Endothelial cell (in vitro differentiated cells): ENCODE measurements at regions not wholly inside any gene's neighbourhood (a gene's known extent, or its start where the extent isn't known, plus 50 kb on each side); places are given as distances from the start of the nearest gene placed in this dataset.

Source experiments
- DNase-seq: peaks from one replicate; pipeline ENCODE4 v3.0.0; 2021; ENCODE audit warnings: low spot score
- H3K27ac Mint-ChIP-seq: one replicate; pipeline ENCODE4 v1.8.0; 2021; ENCODE audit warnings: mixed read lengths, inconsistent platforms; ENCODE audit not compliant: unreplicated experiment
- H3K27me3 Mint-ChIP-seq: one replicate; pipeline ENCODE4 v1.8.0; 2021; ENCODE audit warnings: mild to moderate bottlenecking, moderate library complexity, mixed read lengths, inconsistent platforms; ENCODE audit not compliant: unreplicated experiment
- H3K36me3 Mint-ChIP-seq: one replicate; pipeline ENCODE4 v1.8.0; 2021; ENCODE audit warnings: mild to moderate bottlenecking, low read depth, mixed read lengths, inconsistent platforms; ENCODE audit not compliant: unreplicated experiment
- H3K4me1 Mint-ChIP-seq: one replicate; pipeline ENCODE4 v1.8.0; 2021; ENCODE audit warnings: mild to moderate bottlenecking, mixed read lengths, inconsistent platforms; ENCODE audit not compliant: unreplicated experiment
- H3K4me3 Mint-ChIP-seq: one replicate; pipeline ENCODE4 v1.8.0; 2021; ENCODE audit warnings: mild to moderate bottlenecking, mixed read lengths, inconsistent platforms; ENCODE audit not compliant: unreplicated experiment
- H3K9me3 Mint-ChIP-seq: one replicate; pipeline ENCODE4 v1.8.0; 2021; ENCODE audit warnings: mixed read lengths, inconsistent platforms; ENCODE audit not compliant: unreplicated experiment
- CTCF ChIP-seq: fragments of 200-600 bp; sonication (generic); IDR thresholded peaks from one replicate; pipeline ENCODE4 v1.5.0; 2021; ENCODE audit warnings: antibody characterized with exemption; ENCODE audit not compliant: unreplicated experiment

- Mint-ChIP-seq H3K4me1 (no peaks in the 10 kb centered on the region), H3K36me3 (no peaks in the 10 kb centered on the region), H3K27me3 (no peaks in the 10 kb centered on the region), H3K9me3 (no peaks in the 10 kb centered on the region), H3K27ac (no peak overlapping the region), H3K4me3 (no peak overlapping the region)
- no peak for TF ChIP-seq CTCF
- no peak for DNase-seq
Measured at GRCh38 chr3:116566478-116566960, 121.2 kb upstream of the LSAMP start.

GRCh38 chr3:116569611-116570010 is 124.3 kb upstream of the LSAMP start:
- TF ChIP-seq CTCF, result no peak
- no peaks in the 10 kb centered on the region for H3K36me3 Mint-ChIP-seq

GRCh38 chr3:116579840-116580239 is 129.7 kb upstream of the TUSC7 start:
- Mint-ChIP-seq H3K36me3 (no peaks in the 10 kb centered on the region), H3K27me3 (no peaks in the 10 kb centered on the region), H3K4me1 (no peaks in the 10 kb centered on the region), H3K9me3 (no peaks in the 10 kb centered on the region), H3K27ac (no peak overlapping the region), H3K4me3 (no peak overlapping the region)
- TF ChIP-seq CTCF, result no peak
- peak; percentile 21 for DNase-seq

More at GRCh38 chr3:116569611-116570010, 124.3 kb upstream of the LSAMP start:
- no peaks in the 10 kb centered on the region for H3K27me3 Mint-ChIP-seq
- H3K4me3 Mint-ChIP-seq, result no peak overlapping the region
- H3K4me1 Mint-ChIP-seq, result no peaks in the 10 kb centered on the region
- DNase-seq, result no peak
- H3K9me3 Mint-ChIP-seq, result no peaks in the 10 kb centered on the region
- no peak overlapping the region for H3K27ac Mint-ChIP-seq

GRCh38 chr3:116586285-116586944 is 123.2 kb upstream of the TUSC7 start:
- Mint-ChIP-seq H3K9me3 (no peaks in the 10 kb centered on the region), H3K4me1 (no peaks in the 10 kb centered on the region), H3K36me3 (no peaks in the 10 kb centered on the region), H3K27me3 (no peaks in the 10 kb centered on the region), H3K4me3 (no peak overlapping the region), H3K27ac (no peak overlapping the region)
- DNase-seq, result no peak
- TF ChIP-seq CTCF, result no peak

GRCh38 chr3:116591236-116591635 is 118.3 kb upstream of the TUSC7 start:
- no peak for TF ChIP-seq CTCF
- Mint-ChIP-seq H3K4me1 (no peaks in the 10 kb centered on the region), H3K27ac (no peak overlapping the region), H3K36me3 (no peaks in the 10 kb centered on the region), H3K27me3 (no peaks in the 10 kb centered on the region), H3K9me3 (no peaks in the 10 kb centered on the region), H3K4me3 (no peak overlapping the region)
- DNase-seq, result no peak
